BJ (cell line): ENCODE measurements at regions not wholly inside any gene's neighbourhood (a gene's known extent, or its start where the extent isn't known, plus 50 kb on each side); places are given as distances from the start of the nearest gene placed in this dataset.

Experiments used
- CTCF ChIA-PET: fragments of 350-600 bp; formaldehyde crosslinking; extraction: SDS; loops from one replicate; lab custom pipeline; 2021; ENCODE audit warnings: antibody characterized with exemption, inconsistent platforms; lab: Yijun Ruan, JAX
- POLR2A ChIA-PET: fragments of 300-600 bp; sonication (Branson Sonifier 250); formaldehyde crosslinking; extraction: SDS; loops from one replicate; lab custom pipeline; 2021; ENCODE audit warnings: antibody characterized with exemption; lab: Charles Lee
- DNase-seq: peaks from one replicate; pipeline ENCODE4 v3.0.0-alpha.2; 2011; ENCODE audit warnings: low read depth
- H3K27me3 ChIP-seq: 2 replicates; pipeline ENCODE4 v1.6.0; 2011; ENCODE audit warnings: low read length; ENCODE audit not compliant: control insufficient read depth, insufficient read depth
- H3K36me3 ChIP-seq: 2 replicates; pipeline ENCODE4 v1.5.1; 2011; ENCODE audit warnings: low read length; ENCODE audit not compliant: control insufficient read depth, insufficient read depth
- H3K4me3 ChIP-seq: 2 replicates; pipeline ENCODE4 v1.5.1; 2011; ENCODE audit warnings: low read depth, mild to moderate bottlenecking, control low read depth, low read length
- TF ChIP-seq, protein P1 (sequence below): IDR thresholded peaks from 2 replicates; pipeline ENCODE4 v1.5.1; 2011; ENCODE audit warnings: low read depth, mild to moderate bottlenecking, control low read depth, inconsistent platforms, low read length, moderate library complexity; ENCODE audit not compliant: insufficient read depth

DNA sequence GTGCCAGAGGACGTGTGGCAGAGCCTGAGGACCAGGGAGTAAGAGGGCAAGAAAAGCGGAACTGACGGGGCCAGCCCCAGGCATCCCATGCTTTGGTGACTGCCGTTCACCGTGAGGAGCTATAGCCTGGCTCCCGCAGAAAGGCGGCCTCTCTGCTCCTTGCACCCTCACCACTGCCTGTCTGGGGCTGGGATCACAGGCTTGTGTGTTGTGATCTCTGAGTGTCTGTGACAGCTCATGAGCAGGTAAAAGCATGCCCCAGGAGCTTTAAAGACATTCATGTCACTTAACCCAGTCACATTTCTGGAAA, 266.8 kb upstream of the RAB6C start:
- CTCF ChIA-PET = no interaction called here
- Histone ChIP-seq H3K27me3 (no peaks in the 10 kb centered on the region), H3K4me3 (no peak overlapping the region), H3K36me3 (no peaks in the 10 kb centered on the region)
- POLR2A ChIA-PET = no interaction called here
- TF ChIP-seq, protein P1, sequence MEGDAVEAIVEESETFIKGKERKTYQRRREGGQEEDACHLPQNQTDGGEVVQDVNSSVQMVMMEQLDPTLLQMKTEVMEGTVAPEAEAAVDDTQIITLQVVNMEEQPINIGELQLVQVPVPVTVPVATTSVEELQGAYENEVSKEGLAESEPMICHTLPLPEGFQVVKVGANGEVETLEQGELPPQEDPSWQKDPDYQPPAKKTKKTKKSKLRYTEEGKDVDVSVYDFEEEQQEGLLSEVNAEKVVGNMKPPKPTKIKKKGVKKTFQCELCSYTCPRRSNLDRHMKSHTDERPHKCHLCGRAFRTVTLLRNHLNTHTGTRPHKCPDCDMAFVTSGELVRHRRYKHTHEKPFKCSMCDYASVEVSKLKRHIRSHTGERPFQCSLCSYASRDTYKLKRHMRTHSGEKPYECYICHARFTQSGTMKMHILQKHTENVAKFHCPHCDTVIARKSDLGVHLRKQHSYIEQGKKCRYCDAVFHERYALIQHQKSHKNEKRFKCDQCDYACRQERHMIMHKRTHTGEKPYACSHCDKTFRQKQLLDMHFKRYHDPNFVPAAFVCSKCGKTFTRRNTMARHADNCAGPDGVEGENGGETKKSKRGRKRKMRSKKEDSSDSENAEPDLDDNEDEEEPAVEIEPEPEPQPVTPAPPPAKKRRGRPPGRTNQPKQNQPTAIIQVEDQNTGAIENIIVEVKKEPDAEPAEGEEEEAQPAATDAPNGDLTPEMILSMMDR = no peak
- DNase-seq = no peak

DNA sequence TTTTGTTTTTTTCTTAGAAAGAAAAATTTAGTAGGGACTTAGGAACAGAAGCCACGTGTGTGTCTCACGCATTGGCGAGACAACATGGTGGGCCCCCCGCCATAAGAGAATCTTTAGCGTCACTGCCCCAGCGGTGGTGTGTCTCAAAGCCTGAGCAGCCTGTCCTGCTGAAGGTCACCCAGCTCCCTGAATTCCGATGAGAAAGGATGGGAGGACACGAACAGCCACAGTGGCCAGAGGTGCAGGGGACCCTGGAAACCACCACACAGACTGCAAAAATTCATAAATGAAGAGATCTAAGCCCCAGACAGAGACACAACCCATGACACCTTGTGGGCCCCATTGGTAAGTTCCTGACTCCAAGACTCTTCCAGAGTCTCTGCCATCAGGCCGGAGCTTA, 266.1 kb upstream of the RAB6C start:
- TF ChIP-seq, protein P1 = no peak
- no peak overlapping the region for H3K4me3 ChIP-seq
- H3K36me3 ChIP-seq = no peaks in the 10 kb centered on the region
- no peak for DNase-seq
- ChIA-PET CTCF (no interaction called here), POLR2A (no interaction called here)
- no peaks in the 10 kb centered on the region for H3K27me3 ChIP-seq

DNA sequence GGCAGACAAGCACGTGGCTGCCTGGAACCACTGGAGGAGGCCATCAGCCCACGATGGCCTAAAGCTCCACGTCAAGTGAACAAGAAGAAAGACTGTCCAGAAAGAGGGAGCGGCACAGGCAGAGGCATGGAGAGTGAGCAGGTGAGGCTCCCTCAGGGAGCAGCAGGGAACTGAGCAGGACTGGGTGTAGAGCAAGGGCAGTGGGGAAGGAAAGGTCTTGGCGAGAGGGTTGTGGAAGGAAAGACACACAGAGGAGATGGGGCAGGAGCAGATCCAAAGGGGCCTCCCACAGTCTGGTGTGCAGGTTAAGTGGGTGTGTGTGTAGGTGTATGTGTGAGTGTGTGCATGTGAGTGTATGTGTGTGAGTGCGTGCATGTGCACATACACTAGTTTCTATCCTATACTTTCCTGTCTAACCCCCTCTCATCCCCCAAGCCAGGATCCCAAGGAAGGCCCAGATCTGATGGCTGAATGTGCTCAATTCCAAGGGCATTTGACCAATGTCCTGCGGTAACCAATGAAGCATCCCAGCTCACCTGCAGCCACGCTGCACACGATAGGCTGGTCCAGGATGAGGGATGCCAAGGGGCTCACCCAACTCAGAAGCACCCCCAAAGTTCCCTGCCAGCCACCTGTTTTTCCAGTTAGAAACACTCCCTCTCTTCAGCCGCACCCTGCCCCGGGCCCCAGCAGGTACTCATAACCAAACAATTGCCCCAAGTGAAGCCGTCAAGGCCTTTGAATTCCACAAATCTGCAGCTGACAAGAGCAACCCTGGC, 262.5 kb upstream of the RAB6C start:
- no peak overlapping the region for H3K4me3 ChIP-seq
- CTCF ChIA-PET = no interaction called here
- POLR2A ChIA-PET = no interaction called here
- no peaks in the 10 kb centered on the region for H3K36me3 ChIP-seq
- DNase-seq = no peak
- TF ChIP-seq, protein P1 = no peak
- no peaks in the 10 kb centered on the region for H3K27me3 ChIP-seq

DNA sequence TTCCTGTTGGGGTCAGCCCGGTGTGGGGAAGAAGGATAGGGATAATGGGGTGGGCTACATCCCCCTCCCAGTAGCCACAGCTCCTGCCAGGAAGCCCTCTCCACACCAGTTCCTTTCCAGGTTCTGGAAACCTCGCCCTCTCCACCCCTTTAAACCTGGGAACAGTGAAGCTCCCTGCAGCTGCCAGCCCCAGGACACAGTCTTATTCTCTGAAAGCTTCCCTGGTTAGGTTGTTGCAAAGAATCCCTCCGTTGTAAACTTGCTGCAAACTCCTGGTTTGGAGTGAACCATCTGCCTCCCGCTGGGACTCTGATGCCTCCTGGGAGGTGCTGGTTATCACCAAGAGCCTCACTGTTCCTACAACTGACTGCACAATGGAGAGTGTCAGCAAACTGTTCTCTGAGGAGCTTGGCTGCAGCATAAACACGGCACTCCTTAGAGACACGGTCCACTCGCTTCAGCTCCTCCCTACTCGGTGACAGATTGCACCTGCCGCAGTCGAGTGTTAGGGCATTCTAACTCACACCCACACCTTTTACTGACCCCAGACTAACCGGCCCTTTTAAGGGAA, 261.8 kb upstream of the RAB6C start:
- TF ChIP-seq, protein P1 = no peak
- no peak for DNase-seq
- Histone ChIP-seq H3K27me3 (no peaks in the 10 kb centered on the region), H3K4me3 (no peak overlapping the region), H3K36me3 (no peaks in the 10 kb centered on the region)
- CTCF ChIA-PET = no interaction called here
- POLR2A ChIA-PET = no interaction called here

DNA sequence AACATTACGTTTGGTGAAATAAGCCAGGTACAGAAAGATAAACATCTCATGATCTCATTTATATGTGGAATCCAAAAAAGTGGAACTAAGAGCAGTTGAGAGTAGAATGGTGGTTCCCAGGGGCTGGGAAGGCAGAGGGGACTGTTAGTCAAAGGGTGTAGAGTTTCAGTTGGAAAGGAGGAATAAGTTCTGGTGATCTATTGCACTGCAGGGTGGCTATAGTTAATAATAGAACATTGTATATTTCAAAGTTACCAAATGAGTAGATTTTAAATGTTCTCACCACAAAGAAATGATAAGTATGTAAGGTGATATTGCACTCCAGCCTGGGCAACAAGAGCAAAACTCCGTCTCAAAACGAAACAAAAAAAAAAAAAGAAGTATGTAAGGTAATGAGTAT, 260.1 kb upstream of the RAB6C start:
- no peaks in the 10 kb centered on the region for H3K36me3 ChIP-seq
- TF ChIP-seq, protein P1 = no peak
- POLR2A ChIA-PET = no interaction called here

More for the DNA sequence above, 260.1 kb upstream of the RAB6C start:
- DNase-seq = no peak
- CTCF ChIA-PET = no interaction called here
- Histone ChIP-seq H3K27me3 (no peaks in the 10 kb centered on the region), H3K4me3 (no peak overlapping the region)
